ENCODE measurements at regions not wholly inside any gene's neighbourhood (a gene's known extent, or its start where the extent isn't known, plus 50 kb on each side); places are given as distances from the start of the nearest gene placed in this dataset.

DNA sequence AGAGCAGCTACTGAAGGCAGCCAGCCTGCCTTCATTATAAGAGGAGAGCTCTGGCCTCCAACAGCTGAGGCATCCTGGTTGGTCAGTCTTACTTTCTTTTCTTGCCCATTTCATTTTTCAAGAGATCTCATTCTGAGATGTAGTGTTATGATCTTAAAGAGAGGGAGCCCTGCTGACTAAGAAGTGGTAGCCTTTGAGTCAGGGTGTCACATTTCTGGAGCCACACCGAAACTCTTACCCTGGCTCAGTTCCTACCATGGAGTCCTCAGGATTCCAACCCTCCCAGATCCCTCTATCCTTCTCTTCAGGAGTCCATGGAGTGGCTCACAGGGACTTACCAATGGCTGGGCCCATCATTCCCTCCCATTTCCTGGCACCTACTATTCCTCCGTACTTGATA is 386.1 kb upstream of the LARGE1 start:
- TF ChIP-seq, protein P1, sequence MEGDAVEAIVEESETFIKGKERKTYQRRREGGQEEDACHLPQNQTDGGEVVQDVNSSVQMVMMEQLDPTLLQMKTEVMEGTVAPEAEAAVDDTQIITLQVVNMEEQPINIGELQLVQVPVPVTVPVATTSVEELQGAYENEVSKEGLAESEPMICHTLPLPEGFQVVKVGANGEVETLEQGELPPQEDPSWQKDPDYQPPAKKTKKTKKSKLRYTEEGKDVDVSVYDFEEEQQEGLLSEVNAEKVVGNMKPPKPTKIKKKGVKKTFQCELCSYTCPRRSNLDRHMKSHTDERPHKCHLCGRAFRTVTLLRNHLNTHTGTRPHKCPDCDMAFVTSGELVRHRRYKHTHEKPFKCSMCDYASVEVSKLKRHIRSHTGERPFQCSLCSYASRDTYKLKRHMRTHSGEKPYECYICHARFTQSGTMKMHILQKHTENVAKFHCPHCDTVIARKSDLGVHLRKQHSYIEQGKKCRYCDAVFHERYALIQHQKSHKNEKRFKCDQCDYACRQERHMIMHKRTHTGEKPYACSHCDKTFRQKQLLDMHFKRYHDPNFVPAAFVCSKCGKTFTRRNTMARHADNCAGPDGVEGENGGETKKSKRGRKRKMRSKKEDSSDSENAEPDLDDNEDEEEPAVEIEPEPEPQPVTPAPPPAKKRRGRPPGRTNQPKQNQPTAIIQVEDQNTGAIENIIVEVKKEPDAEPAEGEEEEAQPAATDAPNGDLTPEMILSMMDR (IDR thresholded peaks at IDR 0.05; ENCODE audit: low read length, missing control alignments) = no peak
- no peak overlapping the region for H3K4me3 ChIP-seq (replicated peaks; ENCODE audit: low read depth, low read length)
- DNase-seq (ENCODE audit: low read depth) = no peak

- no peak for DNase-seq (ENCODE audit: low read depth)
- no peak overlapping the region for H3K4me3 ChIP-seq (replicated peaks; ENCODE audit: low read depth, low read length)
- TF ChIP-seq, protein P1 (IDR thresholded peaks at IDR 0.05; ENCODE audit: low read length, missing control alignments) = no peak
Measured at GRCh38 chr22:34308101-34308500, 387.8 kb upstream of the LARGE1 start.

GRCh38 chr22:34319346-34319745 is 399.1 kb upstream of the LARGE1 start:
- no peak for DNase-seq (ENCODE audit: low read depth)
- H3K4me3 ChIP-seq (replicated peaks; ENCODE audit: low read depth, low read length) = no peak overlapping the region
- TF ChIP-seq, protein P1 (IDR thresholded peaks at IDR 0.05; ENCODE audit: low read length, missing control alignments) = no peak

DNA sequence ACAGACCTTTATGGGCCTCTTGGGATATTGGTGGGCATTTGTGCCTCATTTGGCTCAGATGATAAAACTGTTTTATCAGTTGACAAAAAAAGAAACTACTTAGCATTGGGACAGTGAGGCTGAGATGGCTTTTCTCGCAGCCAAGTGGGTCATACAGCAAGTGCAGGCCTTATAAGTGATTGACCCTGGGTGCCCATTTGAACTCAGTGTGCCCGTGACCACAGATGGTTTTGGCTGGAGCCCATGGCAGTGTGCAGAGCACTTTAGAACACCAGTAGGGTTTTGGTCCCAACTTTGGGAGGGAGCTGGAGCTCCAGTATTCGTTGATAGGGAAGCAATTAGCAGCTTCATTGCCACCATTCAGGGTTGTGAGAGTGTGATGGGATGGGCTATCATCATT is 404.5 kb upstream of the LARGE1 start:
- no peak overlapping the region for H3K4me3 ChIP-seq (replicated peaks; ENCODE audit: low read depth, low read length)
- TF ChIP-seq, protein P1 (IDR thresholded peaks at IDR 0.05; ENCODE audit: low read length, missing control alignments) = no peak
- DNase-seq (ENCODE audit: low read depth) = no peak

DNA sequence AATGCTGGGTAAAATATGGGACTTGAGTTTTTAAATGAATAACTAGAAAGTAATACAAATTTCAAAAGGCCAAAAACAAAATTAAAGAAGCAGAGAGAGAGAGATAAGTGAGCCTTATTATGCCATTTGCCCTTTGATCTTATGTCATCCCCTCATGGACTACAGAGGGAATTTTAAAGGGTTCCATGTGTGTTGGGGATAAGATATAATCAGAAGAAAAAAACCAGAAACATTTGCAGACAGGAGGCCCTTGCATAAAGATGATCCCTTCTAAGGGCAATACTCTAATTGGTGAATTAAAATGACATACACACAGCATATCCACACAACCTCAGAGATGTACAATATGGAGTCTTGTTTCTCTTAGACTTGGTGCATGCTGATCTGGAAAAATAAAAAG is 406.6 kb upstream of the LARGE1 start:
- no peak overlapping the region for H3K4me3 ChIP-seq (replicated peaks; ENCODE audit: low read depth, low read length)
- no peak for DNase-seq (ENCODE audit: low read depth)
- TF ChIP-seq, protein P1 (IDR thresholded peaks at IDR 0.05; ENCODE audit: low read length, missing control alignments) = no peak

DNA sequence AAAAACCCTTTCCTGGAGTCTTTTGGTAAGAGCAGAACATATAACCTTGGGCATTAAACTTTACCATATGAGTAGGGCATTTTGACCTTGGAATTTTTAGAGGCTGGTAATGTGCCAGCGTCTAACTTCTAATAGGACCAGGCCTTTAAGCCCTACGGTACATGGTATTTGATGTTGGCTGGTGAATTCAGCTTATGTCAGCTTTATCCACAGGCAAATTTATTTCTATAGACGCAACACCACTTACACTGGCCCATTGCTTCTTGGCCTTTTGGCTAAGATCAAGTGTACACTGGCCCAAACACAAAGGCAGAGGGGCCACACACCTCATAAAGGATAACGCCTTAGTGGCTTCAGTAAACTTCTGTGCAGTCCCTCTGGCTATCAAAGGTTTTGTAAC is 410.2 kb upstream of the LARGE1 start:
- no peak for DNase-seq (ENCODE audit: low read depth)
- TF ChIP-seq, protein P1 (IDR thresholded peaks at IDR 0.05; ENCODE audit: low read length, missing control alignments) = no peak
- no peak overlapping the region for H3K4me3 ChIP-seq (replicated peaks; ENCODE audit: low read depth, low read length)

GRCh38 chr22:34333285-34333684 is 413.0 kb upstream of the LARGE1 start:
- TF ChIP-seq, protein P1 (IDR thresholded peaks at IDR 0.05; ENCODE audit: low read length, missing control alignments) = no peak
- no peak overlapping the region for H3K4me3 ChIP-seq (replicated peaks; ENCODE audit: low read depth, low read length)
- no peak for DNase-seq (ENCODE audit: low read depth)
